DOHH2 (cell line): ENCODE measurements at regions not wholly inside any gene's neighbourhood (a gene's known extent, or its start where the extent isn't known, plus 50 kb on each side); places are given as distances from the start of the nearest gene placed in this dataset.

Experiments
- H3F3A ChIP-seq: fragments of 200-600 bp; sonication (generic), shearing (Covaris generic); 2 replicates; pipeline ENCODE4 v1.6.0; 2016; ENCODE audit warnings: antibody characterized with exemption, mild to moderate bottlenecking; ENCODE audit not compliant: control insufficient read depth, insufficient read depth
- H3K27ac ChIP-seq: fragments of 200-600 bp; sonication (generic); 2 replicates; pipeline ENCODE4 v1.5.1; 2014; ENCODE audit warnings: low read depth, mild to moderate bottlenecking, low read length, moderate library complexity
- H3K27me3 ChIP-seq: fragments of 200-600 bp; sonication (generic); 2 replicates; pipeline ENCODE4 v1.6.1; 2014; ENCODE audit warnings: mild to moderate bottlenecking, low read length, mixed read lengths; ENCODE audit not compliant: control insufficient read depth
- H3K36me3 ChIP-seq: fragments of 200-600 bp; sonication (generic); 2 replicates; pipeline ENCODE4 v1.6.1; 2014; ENCODE audit warnings: mild to moderate bottlenecking, low read length, moderate library complexity, mixed read lengths; ENCODE audit not compliant: control insufficient read depth
- H3K4me1 ChIP-seq: fragments of 200-600 bp; sonication (generic); 2 replicates; pipeline ENCODE4 v1.6.1; 2014; ENCODE audit warnings: mild to moderate bottlenecking, low read length, mixed read lengths; ENCODE audit not compliant: control insufficient read depth
- H3K4me2 ChIP-seq: fragments of 200-600 bp; sonication (generic); 2 replicates; pipeline ENCODE4 v1.6.0; 2014; ENCODE audit warnings: mild to moderate bottlenecking, low read length, moderate library complexity
- H3K4me3 ChIP-seq: fragments of 200-600 bp; sonication (generic); 2 replicates; pipeline ENCODE4 v1.5.1; 2014; ENCODE audit warnings: mild to moderate bottlenecking, low read length, mixed read lengths
- H3K79me2 ChIP-seq: fragments of 200-600 bp; sonication (generic); 2 replicates; pipeline ENCODE4 v1.6.1; 2014; ENCODE audit warnings: mild to moderate bottlenecking, low read length, mixed read lengths; ENCODE audit not compliant: control insufficient read depth
- H3K9me2 ChIP-seq: fragments of 200-600 bp; sonication (generic); replicated peaks from 2 replicates; pipeline ENCODE4 v1.6.1; 2014; ENCODE audit warnings: mild to moderate bottlenecking, low read length, mixed read lengths; ENCODE audit not compliant: control insufficient read depth
- H3K9me3 ChIP-seq: fragments of 200-600 bp; sonication (generic); 2 replicates; pipeline ENCODE4 v1.6.1; 2014; ENCODE audit warnings: antibody characterized with exemption, low read length, mixed read lengths; ENCODE audit not compliant: control insufficient read depth, insufficient read depth
- H4K20me1 ChIP-seq: fragments of 200-600 bp; sonication (generic); 2 replicates; pipeline ENCODE4 v1.6.0; 2014; ENCODE audit warnings: low read depth, mild to moderate bottlenecking, antibody characterized with exemption, low read length, moderate library complexity; ENCODE audit not compliant: control insufficient read depth, insufficient read depth
- EZH2phosphoT487 ChIP-seq: fragments of 200-600 bp; sonication (generic); IDR thresholded peaks from 2 replicates; pipeline ENCODE4 v1.6.1; 2017; ENCODE audit warnings: borderline replicate concordance, mild to moderate bottlenecking, antibody characterized with exemption, low read length, moderate library complexity, mixed read lengths
- TF ChIP-seq, protein P1 (sequence below): fragments of 200-600 bp; sonication (generic); IDR thresholded peaks from one replicate; pipeline ENCODE4 v1.5.1; 2014; ENCODE audit warnings: antibody characterized with exemption, mild to moderate bottlenecking, low read depth, low read length; ENCODE audit not compliant: poor library complexity, severe bottlenecking

DNA sequence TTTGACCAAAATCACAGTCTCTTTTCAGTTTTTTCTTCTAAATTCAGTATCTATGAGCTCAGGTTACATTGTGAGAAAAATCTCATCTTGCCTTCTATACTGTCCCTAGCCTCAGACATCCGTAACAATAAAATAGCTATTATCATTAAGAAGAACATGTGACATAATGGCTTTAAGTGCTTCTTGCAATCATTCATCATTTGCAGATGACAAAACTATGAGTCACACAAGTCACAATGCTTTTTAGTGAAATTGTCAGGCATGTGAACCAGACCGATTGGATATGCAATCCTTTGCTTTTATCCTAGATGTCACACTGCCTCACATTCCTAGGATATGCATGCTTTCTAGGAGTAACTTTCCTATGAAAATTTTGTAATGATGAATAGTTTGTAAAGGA lies 313.1 kb downstream of the SLC6A15 start:
- H3K4me1 ChIP-seq = no peaks in the 10 kb centered on the region

DNA sequence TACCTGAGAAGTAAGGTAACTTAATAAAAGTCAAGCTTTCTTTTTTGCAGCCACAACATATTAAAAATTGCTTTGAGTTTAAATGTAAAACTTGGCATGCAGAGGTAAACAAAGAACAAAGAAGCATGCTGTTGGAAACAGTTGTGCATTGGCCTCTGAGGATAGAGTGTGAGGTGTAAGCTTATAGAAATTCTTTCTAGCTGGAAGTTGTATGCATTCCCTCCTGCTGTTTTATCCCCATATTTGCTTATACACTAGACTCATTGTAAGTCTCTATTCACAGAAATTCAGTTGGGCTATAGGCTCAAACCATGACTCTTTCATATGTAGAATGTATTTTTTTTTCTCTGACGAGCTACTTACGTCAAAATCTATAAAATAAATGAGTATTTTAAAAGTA lies 316.3 kb downstream of the SLC6A15 start:
- Histone ChIP-seq H4K20me1 (no peaks in the 10 kb centered on the region), H3F3A (no peaks in the 10 kb centered on the region), H3K27ac (no peak overlapping the region), H3K36me3 (no peaks in the 10 kb centered on the region), H3K9me3 (no peaks in the 10 kb centered on the region), H3K27me3 (no peaks in the 10 kb centered on the region), H3K4me2 (no peak overlapping the region), H3K79me2 (no peaks in the 10 kb centered on the region), H3K4me3 (no peak overlapping the region), H3K4me1 (no peaks in the 10 kb centered on the region), H3K9me2 (no peaks in the 10 kb centered on the region)
- TF ChIP-seq EZH2phosphoT487 = no peak
- TF ChIP-seq, protein P1, sequence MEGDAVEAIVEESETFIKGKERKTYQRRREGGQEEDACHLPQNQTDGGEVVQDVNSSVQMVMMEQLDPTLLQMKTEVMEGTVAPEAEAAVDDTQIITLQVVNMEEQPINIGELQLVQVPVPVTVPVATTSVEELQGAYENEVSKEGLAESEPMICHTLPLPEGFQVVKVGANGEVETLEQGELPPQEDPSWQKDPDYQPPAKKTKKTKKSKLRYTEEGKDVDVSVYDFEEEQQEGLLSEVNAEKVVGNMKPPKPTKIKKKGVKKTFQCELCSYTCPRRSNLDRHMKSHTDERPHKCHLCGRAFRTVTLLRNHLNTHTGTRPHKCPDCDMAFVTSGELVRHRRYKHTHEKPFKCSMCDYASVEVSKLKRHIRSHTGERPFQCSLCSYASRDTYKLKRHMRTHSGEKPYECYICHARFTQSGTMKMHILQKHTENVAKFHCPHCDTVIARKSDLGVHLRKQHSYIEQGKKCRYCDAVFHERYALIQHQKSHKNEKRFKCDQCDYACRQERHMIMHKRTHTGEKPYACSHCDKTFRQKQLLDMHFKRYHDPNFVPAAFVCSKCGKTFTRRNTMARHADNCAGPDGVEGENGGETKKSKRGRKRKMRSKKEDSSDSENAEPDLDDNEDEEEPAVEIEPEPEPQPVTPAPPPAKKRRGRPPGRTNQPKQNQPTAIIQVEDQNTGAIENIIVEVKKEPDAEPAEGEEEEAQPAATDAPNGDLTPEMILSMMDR = no peak

More for the DNA sequence above, 313.1 kb downstream of the SLC6A15 start:
- no peaks in the 10 kb centered on the region for H3K27me3 ChIP-seq
- no peak overlapping the region for H3K27ac ChIP-seq
- no peaks in the 10 kb centered on the region for H3K36me3 ChIP-seq
- H3K4me2 ChIP-seq = no peak overlapping the region
- no peaks in the 10 kb centered on the region for H3K79me2 ChIP-seq
- H3F3A ChIP-seq = no peaks in the 10 kb centered on the region
- H3K4me3 ChIP-seq = no peak overlapping the region
- no peaks in the 10 kb centered on the region for H4K20me1 ChIP-seq
- no peaks in the 10 kb centered on the region for H3K9me2 ChIP-seq
- no peaks in the 10 kb centered on the region for H3K9me3 ChIP-seq
- TF ChIP-seq EZH2phosphoT487 = no peak
- TF ChIP-seq, protein P1 = no peak

DNA sequence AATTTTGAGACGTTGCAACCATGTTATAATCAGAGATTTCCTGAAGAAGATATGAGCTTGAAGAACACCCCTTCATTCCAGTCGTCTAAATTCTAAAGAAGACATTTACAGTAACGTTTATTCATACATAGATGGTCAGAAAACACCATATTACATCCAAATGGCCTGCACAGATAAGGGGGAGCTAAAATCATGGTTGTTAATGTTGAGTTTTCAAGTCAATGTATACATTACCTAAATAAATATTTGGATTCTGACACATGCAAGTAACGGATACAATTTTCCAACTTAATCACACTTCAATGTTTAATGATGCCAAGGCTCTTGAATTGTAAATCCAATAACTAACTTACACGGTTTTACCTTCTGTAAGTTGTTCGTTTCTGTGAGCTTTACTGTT lies 318.4 kb downstream of the SLC6A15 start:
- TF ChIP-seq, protein P1 = no peak
- Histone ChIP-seq H3K4me2 (no peak overlapping the region), H3K4me3 (no peak overlapping the region), H3K4me1 (no peaks in the 10 kb centered on the region), H3F3A (no peaks in the 10 kb centered on the region), H3K9me2 (no peaks in the 10 kb centered on the region), H3K27me3 (no peaks in the 10 kb centered on the region), H4K20me1 (no peaks in the 10 kb centered on the region), H3K27ac (no peak overlapping the region), H3K36me3 (no peaks in the 10 kb centered on the region), H3K79me2 (no peaks in the 10 kb centered on the region), H3K9me3 (no peaks in the 10 kb centered on the region)
